ENCODE measurements at regions not wholly inside any gene's neighbourhood (a gene's known extent, or its start where the extent isn't known, plus 50 kb on each side); places are given as distances from the start of the nearest gene placed in this dataset.

DNA sequence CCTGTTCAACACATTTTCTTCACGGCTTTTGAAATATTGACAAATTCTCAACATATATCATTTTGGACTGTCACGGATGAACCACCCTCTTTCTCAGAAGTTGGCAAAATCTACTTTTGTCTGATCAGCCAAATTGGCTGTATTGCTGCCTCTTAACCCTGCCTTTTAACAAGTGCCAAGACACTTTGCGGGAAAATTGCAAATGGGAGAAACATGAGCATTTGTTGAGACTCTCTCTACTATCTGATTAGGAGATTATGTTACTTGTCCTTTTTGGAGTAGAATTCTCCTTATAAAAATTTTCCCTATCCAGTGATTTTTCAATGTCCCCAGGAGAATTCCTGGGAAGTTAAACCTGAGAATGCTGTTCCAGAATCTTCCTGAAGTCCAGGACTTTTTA is 256.2 kb upstream of the ZSWIM2 start:
- Mint-ChIP-seq H3K36me3 (no peaks in the 10 kb centered on the region), H3K27me3 (ENCODE audit: low read depth in 2 of 2) (no peaks in the 10 kb centered on the region), H3K4me1 (no peaks in the 10 kb centered on the region), H3K27ac (no peak overlapping the region), H3K4me3 (no peak overlapping the region), H3K9me3 (peaks cover 5 to 7% of the 10 kb centered on the region in 2 donors)
- DNase-seq (no peak), ATAC-seq (no peak)
- TF ChIP-seq, protein P1, sequence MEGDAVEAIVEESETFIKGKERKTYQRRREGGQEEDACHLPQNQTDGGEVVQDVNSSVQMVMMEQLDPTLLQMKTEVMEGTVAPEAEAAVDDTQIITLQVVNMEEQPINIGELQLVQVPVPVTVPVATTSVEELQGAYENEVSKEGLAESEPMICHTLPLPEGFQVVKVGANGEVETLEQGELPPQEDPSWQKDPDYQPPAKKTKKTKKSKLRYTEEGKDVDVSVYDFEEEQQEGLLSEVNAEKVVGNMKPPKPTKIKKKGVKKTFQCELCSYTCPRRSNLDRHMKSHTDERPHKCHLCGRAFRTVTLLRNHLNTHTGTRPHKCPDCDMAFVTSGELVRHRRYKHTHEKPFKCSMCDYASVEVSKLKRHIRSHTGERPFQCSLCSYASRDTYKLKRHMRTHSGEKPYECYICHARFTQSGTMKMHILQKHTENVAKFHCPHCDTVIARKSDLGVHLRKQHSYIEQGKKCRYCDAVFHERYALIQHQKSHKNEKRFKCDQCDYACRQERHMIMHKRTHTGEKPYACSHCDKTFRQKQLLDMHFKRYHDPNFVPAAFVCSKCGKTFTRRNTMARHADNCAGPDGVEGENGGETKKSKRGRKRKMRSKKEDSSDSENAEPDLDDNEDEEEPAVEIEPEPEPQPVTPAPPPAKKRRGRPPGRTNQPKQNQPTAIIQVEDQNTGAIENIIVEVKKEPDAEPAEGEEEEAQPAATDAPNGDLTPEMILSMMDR (IDR thresholded peaks at IDR 0.05), result no peak
- no peak overlapping the region for H3K27ac ChIP-seq (ENCODE audit: low read length)
- 92% methylated on average over 2 of the region's 3 CpGs for WGBS (ENCODE audit: insufficient coverage)
- H3K27me3 ChIP-seq (ENCODE audit: control insufficient read depth, insufficient read depth, low read length), result no peaks in the 10 kb centered on the region
- intact Hi-C loops (cut with micrococcal nuclease), result no loop called here
- H3K9me3 ChIP-seq (ENCODE audit: control insufficient read depth, insufficient read depth, low read length), result no peaks in the 10 kb centered on the region
- H3K36me3 ChIP-seq (ENCODE audit: control insufficient read depth, insufficient read depth, low read length), result no peaks in the 10 kb centered on the region
- no peak overlapping the region for H3K4me3 ChIP-seq (ENCODE audit: low read length)
- H3K4me1 ChIP-seq (ENCODE audit: control insufficient read depth, insufficient read depth, low read length), result no peaks in the 10 kb centered on the region

DNA sequence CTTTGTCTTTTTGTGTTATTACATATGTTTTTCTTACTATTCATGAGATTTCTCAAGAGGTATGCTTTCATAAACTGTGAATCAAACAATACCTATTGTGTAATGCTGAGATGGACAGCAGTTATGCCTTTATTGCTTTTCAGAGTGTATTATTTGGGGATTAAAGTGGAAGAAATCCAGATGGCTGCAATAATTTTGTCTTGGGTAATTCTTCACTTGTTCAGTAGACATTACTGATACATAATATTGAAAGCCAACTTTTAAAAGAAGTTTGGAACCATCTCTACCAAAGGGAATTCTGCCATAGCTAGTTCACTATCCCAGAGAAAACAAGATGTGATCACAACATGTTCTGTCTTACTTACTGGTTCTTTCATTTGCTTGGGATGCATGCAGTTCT is 253.4 kb upstream of the ZSWIM2 start:
- H3K36me3 ChIP-seq (ENCODE audit: control insufficient read depth, insufficient read depth, low read length), result no peaks in the 10 kb centered on the region
- intact Hi-C loops (cut with micrococcal nuclease), result no loop called here
- no peaks in the 10 kb centered on the region for H3K27me3 ChIP-seq (ENCODE audit: control insufficient read depth, insufficient read depth, low read length)
- H3K9me3 ChIP-seq (ENCODE audit: control insufficient read depth, insufficient read depth, low read length), result no peaks in the 10 kb centered on the region
- ATAC-seq (no peak), DNase-seq (no peak)
- Mint-ChIP-seq H3K4me3 (no peak overlapping the region), H3K9me3 (peaks cover 0 to 15% of the 10 kb centered on the region in 2 donors), H3K27me3 (ENCODE audit: low read depth in 2 of 2) (no peaks in the 10 kb centered on the region), H3K4me1 (no peaks in the 10 kb centered on the region), H3K27ac (no peak overlapping the region), H3K36me3 (no peaks in the 10 kb centered on the region)
- H3K27ac ChIP-seq (ENCODE audit: low read length), result no peak overlapping the region
- no peaks in the 10 kb centered on the region for H3K4me1 ChIP-seq (ENCODE audit: control insufficient read depth, insufficient read depth, low read length)
- TF ChIP-seq, protein P1 (IDR thresholded peaks at IDR 0.05), result no peak
- no peak overlapping the region for H3K4me3 ChIP-seq (ENCODE audit: low read length)

DNA sequence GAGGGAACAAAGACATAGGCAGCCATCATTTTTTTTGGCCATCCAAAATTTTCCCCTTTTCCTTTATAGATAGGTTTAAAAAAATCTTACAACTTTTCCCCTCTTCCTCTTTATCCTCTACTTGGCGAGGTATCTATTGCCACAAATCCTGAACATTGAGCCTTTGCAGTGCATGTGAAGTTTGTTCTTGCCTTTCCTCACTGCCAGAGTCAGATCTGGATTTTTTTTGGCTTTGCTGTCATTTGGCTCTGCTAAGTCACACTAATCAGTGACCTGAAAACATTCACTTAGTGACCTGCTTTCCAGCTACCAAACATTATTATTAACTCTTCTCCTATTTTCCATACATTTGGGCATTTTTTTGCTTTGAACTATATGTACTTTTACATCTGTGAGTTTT is 249.2 kb upstream of the ZSWIM2 start:
- no peak for DNase-seq
- Histone ChIP-seq H3K9me3 (ENCODE audit: control insufficient read depth, insufficient read depth, low read length) (no peaks in the 10 kb centered on the region), H3K27ac (ENCODE audit: low read length) (no peak overlapping the region), H3K36me3 (ENCODE audit: control insufficient read depth, insufficient read depth, low read length) (no peaks in the 10 kb centered on the region), H3K27me3 (ENCODE audit: control insufficient read depth, insufficient read depth, low read length) (no peaks in the 10 kb centered on the region), H3K4me3 (ENCODE audit: low read length) (no peak overlapping the region), H3K4me1 (ENCODE audit: control insufficient read depth, insufficient read depth, low read length) (no peaks in the 10 kb centered on the region)
- Mint-ChIP-seq H3K36me3 (no peaks in the 10 kb centered on the region), H3K27ac (no peak overlapping the region), H3K4me1 (no peaks in the 10 kb centered on the region), H3K4me3 (no peak overlapping the region), H3K27me3 (ENCODE audit: low read depth in 2 of 2) (no peaks in the 10 kb centered on the region), H3K9me3 (peaks cover 3 to 13% of the 10 kb centered on the region in 2 donors)
- TF ChIP-seq, protein P1 (IDR thresholded peaks at IDR 0.05), result no peak
- 100% methylated on average over 1 of the region's 1 CpG for WGBS (ENCODE audit: insufficient coverage)
- intact Hi-C loops (cut with micrococcal nuclease), result no loop called here
- no peak for ATAC-seq

DNA sequence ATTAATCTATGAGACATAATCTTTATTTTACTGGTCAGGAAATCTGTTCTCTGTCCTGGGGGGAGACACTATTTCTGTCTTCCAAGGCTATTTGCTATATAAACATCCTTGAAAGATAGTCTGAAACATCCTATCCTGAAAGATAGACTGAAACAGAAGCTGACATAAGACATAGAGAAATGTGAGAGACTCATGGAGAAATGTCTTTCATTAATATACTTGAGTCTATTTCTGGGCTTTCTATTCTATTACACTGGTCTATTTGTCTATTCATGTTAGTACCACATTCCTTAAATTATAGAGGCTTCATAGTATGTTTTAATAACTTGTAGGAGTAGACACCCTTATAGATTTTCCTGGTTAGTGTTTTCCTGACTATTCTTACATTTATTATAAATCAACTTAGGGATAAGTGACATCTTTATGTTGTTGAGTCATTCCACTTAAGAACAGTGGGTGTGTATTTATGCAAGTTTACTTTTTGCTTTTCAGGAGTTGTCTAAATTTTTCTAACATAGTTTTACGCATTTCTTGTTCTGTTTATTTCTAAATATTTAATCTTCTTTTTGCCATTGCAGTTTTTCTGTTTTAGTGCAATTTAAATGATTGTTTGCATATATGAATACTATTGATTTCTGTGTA is 244.9 kb upstream of the ZSWIM2 start:
- no peaks in the 10 kb centered on the region for H3K36me3 ChIP-seq (ENCODE audit: control insufficient read depth, insufficient read depth, low read length)
- TF ChIP-seq, protein P1 (IDR thresholded peaks at IDR 0.05), result no peak
- no CpG with 5 or more reads among the region's 1 CpG for WGBS (ENCODE audit: insufficient coverage)
- H3K27ac ChIP-seq (ENCODE audit: low read length), result no peak overlapping the region
- H3K4me3 ChIP-seq (ENCODE audit: low read length), result no peak overlapping the region
- H3K27me3 ChIP-seq (ENCODE audit: control insufficient read depth, insufficient read depth, low read length), result no peaks in the 10 kb centered on the region
- Mint-ChIP-seq H3K27ac (no peak overlapping the region), H3K4me1 (no peaks in the 10 kb centered on the region), H3K27me3 (ENCODE audit: low read depth in 2 of 2) (no peaks in the 10 kb centered on the region), H3K4me3 (no peak overlapping the region), H3K36me3 (peaks cover 5% of the 10 kb centered on the region), H3K9me3 (peaks cover 17 to 19% of the 10 kb centered on the region in 2 donors)
- no peak for DNase-seq
- intact Hi-C loops (cut with micrococcal nuclease), result no loop called here
- H3K4me1 ChIP-seq (ENCODE audit: control insufficient read depth, insufficient read depth, low read length), result no peaks in the 10 kb centered on the region
- H3K9me3 ChIP-seq (ENCODE audit: control insufficient read depth, insufficient read depth, low read length), result no peaks in the 10 kb centered on the region
- ATAC-seq, result no peak

Data from natural killer cell (primary cell).